Epidermal melanocyte (primary cell): ENCODE measurements at regions not wholly inside any gene's neighbourhood (a gene's known extent, or its start where the extent isn't known, plus 50 kb on each side); places are given as distances from the start of the nearest gene placed in this dataset.
"Not testable (repeated sequence)": the region's sequence is repeated elsewhere in the genome, so short reads cannot be mapped to it uniquely, and the experiment has no call there.

Experiments used
- DNase-seq: peaks from one replicate; pipeline ENCODE4 v3.0.0; 2011; ENCODE audit warnings: low spot score; ENCODE audit not compliant: insufficient read length

GRCh38 chr7:106382129-106382528 is 97.3 kb upstream of the NAMPT start:
- no peak for DNase-seq

GRCh38 chr7:106381252-106381651 is 96.5 kb upstream of the NAMPT start:
- DNase-seq, result no peak

- DNase-seq, result no peak
Measured at GRCh38 chr7:106377847-106378361, 93.1 kb upstream of the NAMPT start.

GRCh38 chr7:106376026-106376799 is 91.4 kb upstream of the NAMPT start:
- no peak for DNase-seq

- DNase-seq, result no peak
Measured at GRCh38 chr7:106375499-106375898, 90.7 kb upstream of the NAMPT start.

- no peak for DNase-seq
Measured at GRCh38 chr7:106374437-106374836, 89.7 kb upstream of the NAMPT start.

GRCh38 chr7:106372595-106373318 is 88.0 kb upstream of the NAMPT start:
- no peak for DNase-seq

- no peak for DNase-seq
Measured at GRCh38 chr7:106372126-106372525, 87.3 kb upstream of the NAMPT start.

- no peak for DNase-seq
Measured at GRCh38 chr7:106371629-106372028, 86.8 kb upstream of the NAMPT start.

GRCh38 chr7:106370542-106370941 is 85.8 kb upstream of the NAMPT start:
- no peak for DNase-seq

- DNase-seq, result no peak
Measured at GRCh38 chr7:106369816-106370215, 85.0 kb upstream of the NAMPT start.

GRCh38 chr7:106369352-106369751 is 84.6 kb upstream of the NAMPT start:
- DNase-seq, result no peak

GRCh38 chr7:106367664-106368063 is 82.9 kb upstream of the NAMPT start:
- no peak for DNase-seq

GRCh38 chr7:106367018-106367420 is 82.2 kb upstream of the NAMPT start:
- no peak for DNase-seq

GRCh38 chr7:106365252-106366005 is 80.6 kb upstream of the NAMPT start:
- no peak for DNase-seq

GRCh38 chr7:106362507-106362906 is 77.7 kb upstream of the NAMPT start:
- DNase-seq, result not testable (repeated sequence)

GRCh38 chr7:106358103-106358663 is 73.4 kb upstream of the NAMPT start:
- DNase-seq, result peak; percentile 59

- DNase-seq, result no peak
Measured at GRCh38 chr7:106357675-106358074, 72.9 kb upstream of the NAMPT start.

GRCh38 chr7:106354822-106355221 is 70.0 kb upstream of the NAMPT start:
- no peak for DNase-seq

- DNase-seq, result no peak
Measured at GRCh38 chr7:106353944-106354343, 69.2 kb upstream of the NAMPT start.

GRCh38 chr7:106348231-106348630 is 63.4 kb upstream of the NAMPT start:
- no peak for DNase-seq
